RKO (cell line): ENCODE measurements at regions not wholly inside any gene's neighbourhood (a gene's known extent, or its start where the extent isn't known, plus 50 kb on each side); places are given as distances from the start of the nearest gene placed in this dataset.
A peak's percentile ranks its signal among the peaks of the same experiment; 100 is the strongest.

Source experiments
- DNase-seq: peaks from one replicate; pipeline ENCODE4 v3.0.0-alpha.2; 2016; ENCODE audit warnings: low spot score

DNA sequence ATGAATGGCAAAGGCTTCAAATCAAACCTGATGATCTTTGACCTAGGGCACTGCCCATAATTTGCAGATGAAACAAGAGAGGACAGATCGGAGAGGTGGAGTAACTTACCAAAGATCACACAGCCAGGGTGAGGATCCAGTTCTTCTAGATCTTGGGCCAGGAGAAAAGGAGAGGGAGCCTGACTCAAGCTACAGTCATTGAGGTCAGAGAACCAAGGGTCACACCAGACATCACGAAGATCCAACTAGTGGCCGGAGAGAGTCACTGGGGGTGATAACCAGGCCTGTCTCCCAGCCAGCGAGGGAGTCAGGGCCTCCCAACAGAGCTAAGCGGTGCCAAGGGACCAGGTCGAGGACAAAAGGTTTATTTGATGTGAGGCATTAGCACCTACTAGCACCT, 115.0 kb downstream of the RIPK4 start:
- peak; percentile 7 for DNase-seq

DNA sequence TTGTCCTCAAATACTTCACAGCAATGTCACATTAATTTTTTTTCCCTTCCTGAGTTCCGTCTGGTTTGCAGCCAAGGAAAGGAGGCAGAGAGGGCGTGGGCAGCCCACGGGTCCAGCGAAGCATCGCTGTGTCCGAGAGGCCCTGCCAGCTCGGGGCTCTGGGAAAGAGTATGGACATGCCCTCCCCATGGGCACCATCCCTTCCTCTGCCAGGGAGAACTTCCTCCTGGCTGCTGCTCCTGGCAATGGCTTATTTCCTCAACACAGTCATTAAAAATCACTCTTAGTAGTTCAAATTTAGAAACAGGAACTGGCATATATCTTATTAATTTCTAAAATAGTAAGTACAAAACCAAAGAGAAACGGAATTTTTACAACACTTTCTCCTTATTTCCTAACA, 115.4 kb downstream of the RIPK4 start:
- no peak for DNase-seq

DNA sequence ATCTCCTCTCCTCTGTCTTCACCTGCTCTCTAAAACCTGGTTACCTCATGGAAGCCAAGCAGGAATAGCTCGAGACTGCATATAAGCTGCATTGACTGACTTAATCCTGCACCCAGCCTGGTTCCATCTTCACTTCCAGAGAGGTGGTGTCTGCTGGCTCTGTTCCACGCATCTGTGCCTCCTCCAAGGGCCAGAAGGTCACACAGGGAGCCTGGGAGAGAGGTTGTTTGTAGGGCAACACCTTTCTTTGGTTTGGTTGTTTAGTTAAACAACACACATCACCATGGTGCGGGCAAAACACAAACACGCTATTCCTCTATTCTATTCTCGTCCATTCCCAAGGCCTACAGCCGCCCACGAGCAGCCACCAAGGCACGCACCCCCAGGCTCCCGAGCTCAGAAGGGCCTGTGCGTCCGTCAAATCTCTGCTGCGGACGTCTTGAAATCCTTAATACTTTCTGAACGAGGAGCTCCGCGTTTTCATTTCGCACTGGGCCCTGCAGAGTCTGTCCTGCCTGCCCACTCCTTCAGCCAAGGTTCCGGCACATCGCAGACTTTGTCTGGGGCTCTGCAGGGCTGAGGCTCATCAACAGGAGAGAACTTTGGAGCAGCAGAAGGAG, 116.2 kb downstream of the RIPK4 start:
- DNase-seq, result no peak

DNA sequence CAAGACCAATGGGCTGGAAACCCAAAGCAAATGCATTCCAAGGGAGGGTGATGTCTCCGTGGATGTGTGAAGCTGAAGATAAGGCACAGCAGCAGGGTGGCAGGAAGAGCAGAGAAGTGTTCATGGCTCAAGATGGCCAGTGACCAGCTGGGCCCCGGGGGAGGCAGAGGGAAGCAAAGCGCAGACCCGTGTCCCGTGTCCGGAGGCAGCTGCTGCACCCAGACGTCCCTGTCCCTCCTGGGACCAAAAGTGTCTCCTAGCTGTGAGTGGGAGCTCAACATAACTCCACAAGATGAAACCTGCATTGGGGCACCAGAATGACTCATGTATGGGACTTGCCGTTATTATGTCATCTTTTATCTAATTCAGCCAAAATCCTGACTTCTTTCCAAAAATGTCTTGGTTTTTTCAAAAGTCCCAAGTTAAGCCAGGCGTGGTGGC, 118.2 kb downstream of the RIPK4 start:
- no peak for DNase-seq

DNA sequence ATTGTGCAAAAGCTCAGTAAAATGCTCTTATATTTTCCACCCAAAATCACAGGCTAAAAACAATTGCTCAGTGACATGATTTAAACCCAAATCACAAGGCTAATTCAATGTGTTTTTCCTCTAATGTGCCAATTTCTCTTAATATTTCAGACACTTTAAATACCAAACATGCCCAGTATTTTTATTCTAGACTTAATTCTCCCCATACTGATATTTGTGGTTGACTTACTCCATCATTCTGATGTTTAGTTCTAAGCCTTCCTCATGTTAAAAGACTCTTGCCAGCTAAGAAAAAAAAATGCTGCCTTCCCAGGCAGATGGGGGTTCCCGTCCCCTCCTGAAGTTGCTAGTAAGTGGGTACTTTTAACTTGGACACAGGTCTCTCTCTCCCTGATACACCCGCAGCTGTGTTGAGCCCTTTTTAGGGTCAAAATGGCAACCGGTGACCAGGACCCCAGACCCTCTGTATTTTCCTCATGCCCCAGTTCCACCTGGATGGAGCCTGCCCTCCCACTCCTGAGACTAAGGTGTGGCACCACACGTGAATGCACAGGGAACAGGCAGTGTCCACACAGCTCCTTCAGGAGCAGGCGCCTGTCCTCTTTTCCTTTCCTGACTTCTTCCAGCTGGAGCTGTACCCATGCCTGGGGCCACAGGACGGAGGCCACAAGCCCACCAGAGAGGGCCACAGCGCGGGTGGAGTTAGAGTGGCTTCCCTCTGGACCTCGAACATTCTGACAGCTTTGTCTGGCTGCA, 118.9 kb downstream of the RIPK4 start:
- DNase-seq, result no peak

DNA sequence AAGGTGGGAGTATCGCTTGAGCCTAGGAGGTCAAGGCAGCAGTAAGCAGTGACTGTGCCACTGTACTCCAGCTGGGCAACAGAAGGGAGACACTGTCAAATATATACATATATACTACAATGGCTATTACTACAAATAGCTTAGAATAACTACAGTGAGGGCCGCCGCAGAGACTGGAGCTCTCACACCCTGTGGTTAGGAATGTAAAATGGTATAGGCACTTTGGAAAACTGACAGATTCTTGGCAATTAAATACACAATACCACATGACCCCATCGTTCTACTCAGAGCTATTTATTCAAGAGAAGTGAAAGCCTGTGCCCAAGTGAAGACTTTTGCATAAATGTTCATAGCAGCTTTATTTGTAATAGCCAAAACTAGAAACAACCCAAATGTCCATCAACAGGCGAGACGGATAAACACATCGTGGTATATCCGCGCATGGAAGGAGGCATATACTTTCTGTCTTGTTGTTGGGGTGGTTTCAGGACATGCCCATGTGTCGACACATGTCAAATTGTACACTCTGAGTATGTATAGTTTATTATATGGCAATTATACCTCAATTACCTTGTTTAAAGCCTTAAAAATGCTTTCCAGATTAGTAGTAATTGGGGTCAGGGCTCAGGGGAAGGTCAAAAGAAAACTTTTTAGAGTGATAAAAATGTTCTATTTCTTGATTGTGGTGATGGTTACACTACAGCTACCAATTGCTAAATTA, 123.4 kb downstream of the RIPK4 start:
- DNase-seq, result no peak

DNA sequence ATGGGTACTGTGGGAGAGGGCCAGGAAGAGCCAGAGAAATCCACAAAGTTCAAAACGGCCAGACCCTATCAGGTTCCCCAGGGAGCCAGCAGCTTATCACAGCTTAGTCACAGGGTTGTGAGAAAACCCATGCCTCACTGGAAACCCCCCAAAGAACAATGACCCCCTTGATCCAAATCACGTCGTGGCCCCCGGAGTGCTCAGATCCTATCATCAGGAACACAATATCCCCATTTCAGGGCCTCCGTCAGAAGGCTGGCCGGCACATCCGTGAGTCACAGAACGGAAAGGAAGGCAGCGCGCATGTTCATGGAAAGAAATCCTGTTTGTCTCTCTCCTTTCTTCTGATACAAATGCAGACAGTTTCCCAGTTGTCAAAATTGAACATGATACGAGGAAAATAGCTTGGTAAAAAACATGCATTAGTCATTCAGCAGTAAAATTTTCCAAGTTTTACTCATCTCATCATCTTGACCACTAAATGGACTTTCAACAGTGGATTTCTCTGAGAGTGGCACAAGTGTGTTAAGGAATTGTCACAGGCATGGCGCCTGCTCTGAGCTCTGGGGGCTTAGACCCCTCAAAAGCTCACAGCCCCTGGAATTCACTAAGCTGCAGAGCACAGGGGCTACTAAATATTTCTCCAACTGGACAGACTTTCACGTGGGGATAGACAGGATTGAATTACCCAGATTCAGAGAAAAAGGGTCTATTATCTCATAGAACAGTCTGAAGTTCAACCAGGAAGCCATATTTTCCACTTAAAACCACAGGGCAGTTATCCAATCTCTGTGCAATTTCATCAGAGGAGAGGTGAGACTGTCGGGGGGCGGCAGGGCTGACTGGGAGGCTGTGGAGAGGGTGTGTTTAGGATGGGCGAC, 124.8 kb downstream of the RIPK4 start:
- DNase-seq, result peak; percentile 66

DNA sequence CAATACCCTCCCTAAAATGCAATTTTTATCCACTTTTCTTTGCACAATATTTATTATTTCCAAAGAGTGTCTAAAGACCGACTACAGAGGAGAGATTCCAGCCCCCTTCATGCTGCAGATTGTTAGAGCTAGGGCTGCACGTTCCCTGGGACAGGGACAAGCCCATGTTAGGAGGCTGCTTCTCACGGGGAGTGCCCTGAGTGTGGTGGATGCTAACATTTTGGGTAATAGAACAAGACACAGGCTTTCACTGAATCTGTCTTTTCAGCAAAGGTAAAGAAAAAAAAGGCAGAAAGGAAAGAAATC, 125.4 kb downstream of the RIPK4 start:
- no peak for DNase-seq

DNA sequence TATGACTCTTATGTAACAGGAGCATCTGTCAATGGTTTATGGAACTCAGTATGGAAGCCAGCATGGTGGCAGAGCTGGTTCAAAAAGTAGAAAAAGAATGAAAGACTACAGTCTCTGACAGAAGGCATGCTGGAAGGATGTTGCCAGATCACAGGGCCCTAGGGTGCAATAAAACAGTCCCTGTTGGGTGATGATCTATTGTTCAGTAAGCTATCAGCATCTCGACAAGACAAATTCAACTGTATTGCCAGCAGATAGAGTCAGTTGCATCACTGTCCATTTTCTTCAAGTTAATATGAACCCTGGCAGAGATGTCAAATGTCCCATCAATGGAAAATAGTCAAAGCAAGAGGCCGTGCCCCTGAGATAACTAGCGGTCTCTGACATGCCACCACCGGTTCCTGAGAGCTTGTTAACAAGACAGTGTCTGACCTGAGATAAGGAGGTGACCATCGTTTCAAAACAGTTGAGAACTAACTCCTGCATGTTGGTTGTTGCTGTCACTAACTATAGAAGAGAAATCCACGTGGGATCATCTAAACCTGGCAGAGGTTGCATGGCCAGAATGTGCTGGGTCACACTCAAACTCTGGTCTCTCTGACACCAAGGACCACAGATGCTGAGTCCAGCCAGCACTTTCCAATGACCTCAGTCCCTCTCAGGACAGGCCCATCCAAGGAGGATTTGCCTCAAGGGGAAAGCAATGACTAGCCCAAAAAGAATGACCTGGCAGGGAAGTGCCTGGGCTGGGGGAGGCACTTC, 125.9 kb downstream of the RIPK4 start:
- no peak for DNase-seq

DNA sequence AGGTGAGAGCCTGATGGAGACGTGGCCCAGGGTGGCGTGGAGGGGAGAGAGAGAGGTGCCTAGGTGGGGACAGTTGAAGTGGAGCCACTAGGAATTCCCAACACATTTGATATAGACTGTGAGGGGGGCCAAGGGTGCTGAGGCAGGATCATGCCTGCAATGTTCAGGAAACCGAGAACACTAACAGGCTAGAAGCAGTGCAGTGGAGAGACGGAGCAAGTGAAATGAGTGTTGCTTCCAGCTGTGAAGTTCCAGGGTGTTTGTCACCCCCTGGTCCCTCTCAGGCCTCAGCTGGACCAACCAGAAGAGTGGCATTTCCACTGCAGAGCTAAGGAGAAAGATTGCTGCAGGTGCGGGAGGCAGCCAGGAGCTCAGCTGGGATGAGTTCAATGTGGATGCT, 127.1 kb downstream of the RIPK4 start:
- no peak for DNase-seq

DNA sequence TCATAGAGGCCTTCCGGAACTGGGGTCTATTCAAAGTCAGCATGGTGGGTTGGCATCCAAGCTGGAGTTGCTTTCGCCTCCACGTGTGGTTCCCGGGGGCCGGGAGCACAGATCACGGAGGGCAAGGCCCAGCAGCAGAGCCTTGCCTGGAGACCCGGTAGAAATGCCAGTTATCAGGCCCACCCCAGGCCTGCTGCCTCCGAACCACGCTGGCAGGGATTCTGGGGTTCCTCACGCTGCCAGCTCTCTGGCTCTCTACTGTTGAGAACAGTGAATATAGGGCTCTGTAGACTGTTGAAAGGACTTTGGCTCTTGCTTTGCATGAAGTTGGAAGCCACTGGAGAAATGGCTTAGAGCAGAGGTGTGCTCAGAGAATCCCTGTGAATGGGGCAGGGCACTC, 127.5 kb downstream of the RIPK4 start:
- DNase-seq, result no peak

DNA sequence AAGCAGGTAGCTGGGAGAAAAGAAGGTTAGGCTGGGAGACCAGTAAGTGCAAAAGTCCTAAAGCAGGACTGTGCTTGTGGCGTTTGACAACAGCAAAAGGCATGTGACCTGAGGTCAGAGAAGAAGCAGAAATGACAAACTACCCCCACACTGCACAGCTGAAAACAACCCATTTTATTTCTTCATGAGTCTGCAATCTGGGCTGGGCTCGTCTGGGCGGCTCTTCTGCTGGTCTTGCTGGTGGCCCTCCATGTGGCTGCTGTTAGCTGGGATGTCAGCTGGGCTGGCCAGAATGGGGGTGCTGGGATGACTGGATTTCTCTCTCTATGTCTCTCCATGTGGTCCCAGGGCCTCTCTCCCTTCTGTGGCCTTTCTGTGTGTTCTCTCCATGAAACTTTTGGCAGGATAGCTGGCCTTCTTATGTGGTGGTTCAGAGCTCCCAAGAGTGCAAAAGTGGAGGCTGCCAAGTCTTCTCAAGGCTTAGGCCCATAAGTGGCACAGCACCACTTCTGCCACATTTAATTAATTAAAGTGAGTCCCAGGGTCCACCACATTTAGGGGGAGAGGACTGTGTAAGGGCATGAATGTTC, 128.6 kb downstream of the RIPK4 start:
- no peak for DNase-seq

DNA sequence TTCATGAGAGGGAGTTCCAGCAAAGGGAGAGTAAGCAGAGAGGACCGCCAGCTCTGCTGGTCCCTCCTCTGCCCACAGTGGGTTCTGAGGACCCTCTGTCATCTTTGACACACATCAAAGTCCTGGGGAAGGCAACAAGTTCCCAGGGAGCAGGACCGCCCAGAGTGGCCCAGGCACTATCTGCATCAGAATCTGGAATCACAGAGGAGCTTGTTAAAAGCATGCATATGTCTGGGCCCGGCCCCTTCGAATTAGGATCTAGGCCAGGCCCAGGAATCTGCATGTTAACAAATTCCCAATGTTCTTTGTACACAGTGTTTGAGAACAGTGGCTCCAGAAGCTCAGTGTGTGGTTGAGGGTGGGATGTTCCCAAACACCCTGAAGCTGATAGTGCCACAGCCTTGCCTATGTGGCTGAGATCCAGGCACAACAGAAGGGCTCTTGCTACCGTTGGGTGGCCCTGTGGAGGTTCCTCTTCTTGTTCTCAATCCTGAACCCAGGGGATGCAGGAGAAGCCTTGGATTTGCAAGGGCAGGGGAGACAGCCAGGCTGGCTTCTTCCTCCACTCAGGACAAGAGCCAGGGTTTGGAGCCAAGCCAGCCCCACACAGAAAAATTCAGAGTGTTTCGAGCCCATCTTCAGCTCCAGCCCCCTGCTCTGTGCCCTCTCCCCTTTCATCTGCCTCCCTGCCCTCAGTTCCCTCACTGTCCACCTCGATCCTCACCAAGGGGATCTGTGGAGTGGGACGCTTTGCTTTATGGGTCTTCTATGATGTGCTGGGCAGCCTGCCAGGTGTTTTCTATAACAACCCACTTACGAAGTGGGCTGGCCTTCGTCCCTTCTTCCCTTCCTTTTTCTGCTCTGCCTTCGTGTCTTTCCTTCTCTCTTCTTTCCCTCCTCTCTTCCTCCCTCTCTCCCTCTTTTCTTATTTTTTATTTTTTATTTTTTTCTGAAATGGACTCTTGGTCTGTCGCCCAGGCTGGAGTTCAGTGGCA, 129.0 kb upstream of the TMPRSS2 start:
- DNase-seq, result no peak

DNA sequence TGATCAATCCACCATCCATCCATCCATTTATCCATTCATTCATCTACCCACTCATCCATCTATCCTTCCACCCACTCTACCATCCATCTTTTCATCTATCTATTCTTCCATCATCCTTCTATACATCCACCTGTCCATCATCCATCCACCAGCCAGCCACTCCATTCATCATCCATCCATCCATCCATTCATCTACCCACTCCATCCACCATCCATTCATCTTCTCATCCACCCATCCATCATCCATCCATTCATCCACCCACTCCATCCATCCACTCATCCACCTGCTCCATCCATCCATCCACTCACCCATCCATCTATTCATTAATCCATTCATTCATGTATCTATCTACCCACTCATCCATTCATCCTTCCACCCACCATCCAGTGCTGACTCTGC, 127.9 kb upstream of the TMPRSS2 start:
- DNase-seq, result no peak

DNA sequence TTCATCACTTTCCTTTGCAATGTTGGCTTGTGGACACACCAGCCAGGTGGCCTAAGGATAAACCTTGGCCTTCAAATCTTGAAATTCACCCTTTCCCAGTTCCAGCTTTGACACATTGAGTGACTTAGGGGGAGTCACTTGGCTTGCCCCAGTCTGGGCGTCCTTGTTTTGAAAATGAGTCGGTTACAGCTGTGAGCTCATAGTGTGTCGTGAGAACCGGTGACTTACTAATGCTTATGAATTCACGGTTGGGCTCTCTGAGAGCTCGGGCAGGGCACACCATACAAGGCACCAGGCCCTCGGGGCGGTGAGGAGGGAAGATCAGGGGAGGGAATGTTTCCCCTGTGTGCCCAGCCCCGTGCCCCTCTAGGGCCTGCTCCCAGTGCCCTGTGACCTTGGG, 126.9 kb upstream of the TMPRSS2 start:
- peak; percentile 34 for DNase-seq

DNA sequence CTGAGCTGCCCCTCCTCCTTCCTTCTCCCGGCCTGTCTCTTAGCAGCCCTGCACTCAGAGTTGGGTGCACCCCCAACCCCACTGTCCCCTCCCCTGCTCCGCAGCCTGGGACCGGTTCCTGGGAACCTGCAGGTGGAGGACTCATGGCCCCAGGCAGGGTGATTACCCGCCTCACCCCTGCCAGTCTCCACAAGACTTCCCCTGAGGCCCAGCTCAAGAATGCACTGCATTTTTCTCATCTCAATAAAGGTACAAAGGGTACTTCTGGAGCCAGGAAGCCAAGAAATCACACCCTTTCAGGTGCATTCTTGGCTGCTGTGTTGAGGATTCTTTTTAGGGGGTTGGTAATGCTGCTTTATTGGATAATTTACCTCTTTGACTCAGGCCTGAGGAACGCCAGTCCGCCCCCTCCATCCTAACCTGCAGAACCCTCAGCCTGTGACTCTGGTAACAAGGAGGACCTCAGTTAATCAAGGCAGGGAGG, 126.3 kb upstream of the TMPRSS2 start:
- no peak for DNase-seq

DNA sequence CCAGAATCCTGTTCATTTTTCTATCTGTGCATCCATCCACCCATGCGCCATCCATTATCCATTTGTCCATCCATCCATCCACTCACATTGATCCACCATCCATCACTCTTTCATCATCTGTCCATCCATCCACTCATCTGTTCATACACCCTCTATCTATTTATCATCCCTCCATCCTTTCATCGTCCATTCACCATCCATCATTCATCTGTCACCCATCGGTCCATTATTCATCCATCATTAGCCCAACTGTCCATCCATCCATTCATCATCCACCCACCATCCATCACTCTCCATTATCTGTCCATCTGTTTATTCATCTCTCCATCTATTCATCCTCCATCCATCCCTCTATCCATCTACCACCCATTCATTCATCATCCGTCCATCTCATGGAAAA, 125.7 kb upstream of the TMPRSS2 start:
- no peak for DNase-seq

DNA sequence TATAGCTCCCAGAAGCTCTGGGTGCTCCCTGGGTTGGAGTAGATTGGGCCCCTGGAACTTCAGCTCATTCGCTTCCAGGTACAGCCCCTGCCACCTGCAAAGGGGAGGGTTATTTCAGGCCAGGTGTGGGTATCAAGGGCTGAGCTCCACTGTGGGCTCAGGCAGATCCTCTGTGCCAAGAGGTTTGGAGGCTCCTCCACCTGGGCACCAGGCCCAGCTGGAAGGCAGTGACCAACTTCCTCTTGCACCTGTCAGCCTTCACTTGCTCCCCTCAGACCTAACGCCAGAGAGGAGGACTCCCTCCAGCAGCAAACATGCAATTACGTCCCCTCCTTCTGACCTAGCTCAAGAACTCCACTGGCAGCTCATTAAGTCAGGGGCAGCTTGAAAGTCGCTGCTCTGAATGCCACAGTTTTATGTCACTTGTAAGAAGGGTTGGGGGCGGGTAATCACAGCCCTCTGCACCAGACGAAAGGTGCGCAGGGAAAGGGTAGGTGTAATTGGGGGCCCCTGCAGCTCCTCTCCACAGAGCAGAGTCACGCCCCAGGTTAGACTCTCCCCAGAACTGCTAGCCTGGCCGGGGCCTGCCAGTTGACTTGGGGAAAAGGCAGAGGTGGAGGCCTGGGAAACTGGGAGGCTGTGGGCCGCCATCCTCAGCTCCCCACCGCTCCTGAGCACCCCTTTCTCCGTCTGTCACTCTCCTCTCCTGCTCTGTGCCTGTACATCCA, 125.0 kb upstream of the TMPRSS2 start:
- no peak for DNase-seq
